ENCODE measurements at regions not wholly inside any gene's neighbourhood (a gene's known extent, or its start where the extent isn't known, plus 50 kb on each side); places are given as distances from the start of the nearest gene placed in this dataset.

DNA sequence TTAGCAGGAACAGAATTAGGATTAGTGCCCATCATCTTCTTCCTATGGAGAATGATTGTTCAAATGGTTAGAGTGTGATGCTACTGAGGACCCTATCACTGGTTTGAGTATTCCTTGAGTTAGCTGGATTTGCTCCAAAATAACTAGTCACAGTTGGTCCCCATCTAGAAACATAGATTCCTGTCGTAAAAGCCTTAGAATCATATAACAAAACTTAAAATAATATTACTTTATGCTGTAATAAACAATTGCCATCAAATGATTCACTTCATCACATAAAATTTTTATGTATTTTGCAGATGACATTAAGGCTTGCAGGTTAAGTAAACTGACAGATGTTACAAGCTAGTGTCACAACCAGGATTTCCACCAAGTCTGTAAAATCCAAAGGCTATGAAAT lies 209.8 kb downstream of the CCER1 start:
- no peak for TF ChIP-seq EP300 (IDR thresholded peaks at IDR 0.05; ENCODE audit: low read depth)
- TF ChIP-seq, protein P1, sequence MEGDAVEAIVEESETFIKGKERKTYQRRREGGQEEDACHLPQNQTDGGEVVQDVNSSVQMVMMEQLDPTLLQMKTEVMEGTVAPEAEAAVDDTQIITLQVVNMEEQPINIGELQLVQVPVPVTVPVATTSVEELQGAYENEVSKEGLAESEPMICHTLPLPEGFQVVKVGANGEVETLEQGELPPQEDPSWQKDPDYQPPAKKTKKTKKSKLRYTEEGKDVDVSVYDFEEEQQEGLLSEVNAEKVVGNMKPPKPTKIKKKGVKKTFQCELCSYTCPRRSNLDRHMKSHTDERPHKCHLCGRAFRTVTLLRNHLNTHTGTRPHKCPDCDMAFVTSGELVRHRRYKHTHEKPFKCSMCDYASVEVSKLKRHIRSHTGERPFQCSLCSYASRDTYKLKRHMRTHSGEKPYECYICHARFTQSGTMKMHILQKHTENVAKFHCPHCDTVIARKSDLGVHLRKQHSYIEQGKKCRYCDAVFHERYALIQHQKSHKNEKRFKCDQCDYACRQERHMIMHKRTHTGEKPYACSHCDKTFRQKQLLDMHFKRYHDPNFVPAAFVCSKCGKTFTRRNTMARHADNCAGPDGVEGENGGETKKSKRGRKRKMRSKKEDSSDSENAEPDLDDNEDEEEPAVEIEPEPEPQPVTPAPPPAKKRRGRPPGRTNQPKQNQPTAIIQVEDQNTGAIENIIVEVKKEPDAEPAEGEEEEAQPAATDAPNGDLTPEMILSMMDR (IDR thresholded peaks at IDR 0.05): no peak

Data from transverse colon (tissue), 3 donors.